ENCODE measurements at regions not wholly inside any gene's neighbourhood (a gene's known extent, or its start where the extent isn't known, plus 50 kb on each side); places are given as distances from the start of the nearest gene placed in this dataset.
"Not testable (repeated sequence)": the region's sequence is repeated elsewhere in the genome, so short reads cannot be mapped to it uniquely, and the experiment has no call there.

GRCh38 chr4:17038510-17039176 is 140.2 kb upstream of the LDB2 start:
- no peak for DNase-seq

GRCh38 chr4:17033768-17034181 is 135.3 kb upstream of the LDB2 start:
- no peak for DNase-seq

- DNase-seq: no peak
These were observed 134.8 kb upstream of the LDB2 start for GRCh38 chr4:17033025-17033767.

- DNase-seq: no peak
These were observed 132.1 kb upstream of the LDB2 start for GRCh38 chr4:17030543-17030942.

- no peak for DNase-seq
These were observed 131.5 kb upstream of the LDB2 start for GRCh38 chr4:17029964-17030363.

- DNase-seq: no peak
These were observed 131.0 kb upstream of the LDB2 start for GRCh38 chr4:17029432-17029831.

- DNase-seq: no peak
These were observed 129.1 kb upstream of the LDB2 start for GRCh38 chr4:17027495-17027894.

GRCh38 chr4:17024425-17024824 is 126.0 kb upstream of the LDB2 start:
- no peak for DNase-seq

GRCh38 chr4:17020901-17021300 is 122.5 kb upstream of the LDB2 start:
- DNase-seq: no peak

GRCh38 chr4:17020451-17020850 is 122.0 kb upstream of the LDB2 start:
- no peak for DNase-seq

- not testable (repeated sequence) for DNase-seq
These were observed 120.2 kb upstream of the LDB2 start for GRCh38 chr4:17018621-17019020.

- DNase-seq: no peak
These were observed 119.6 kb upstream of the LDB2 start for GRCh38 chr4:17018013-17018412.

GRCh38 chr4:17013382-17014006 is 115.0 kb upstream of the LDB2 start:
- no peak for DNase-seq

GRCh38 chr4:17012451-17012850 is 114.0 kb upstream of the LDB2 start:
- no peak for DNase-seq

GRCh38 chr4:17010426-17011087 is 112.1 kb upstream of the LDB2 start:
- no peak for DNase-seq

GRCh38 chr4:17009871-17010367 is 111.5 kb upstream of the LDB2 start:
- no peak for DNase-seq

- DNase-seq: no peak
These were observed 110.4 kb upstream of the LDB2 start for GRCh38 chr4:17008834-17009345.

- DNase-seq: not testable (repeated sequence)
These were observed 105.4 kb upstream of the LDB2 start for GRCh38 chr4:17003606-17004392.

- no peak for DNase-seq
These were observed 97.0 kb upstream of the LDB2 start for GRCh38 chr4:16995451-16995850.

GRCh38 chr4:16993956-16994840 is 95.8 kb upstream of the LDB2 start:
- no peak for DNase-seq

GRCh38 chr4:16992566-16993225 is 94.3 kb upstream of the LDB2 start:
- DNase-seq: no peak
